Endothelial cell of umbilical vein (primary cell): ENCODE measurements at regions not wholly inside any gene's neighbourhood (a gene's known extent, or its start where the extent isn't known, plus 50 kb on each side); places are given as distances from the start of the nearest gene placed in this dataset.

Experiments used
- BruUV-seq: library from RNA; stranded (reverse); fragments of 400-500 nt; replicated peaks from 2 replicates; lab custom pipeline; 2021; lab: Mats Ljungman, UMichigan
- CTCF ChIA-PET: fragments of 300-600, 350-600 bp; sonication (Branson Sonifier 250); formaldehyde crosslinking; loops from one replicate; lab custom pipeline; 2021; ENCODE audit warnings: antibody characterized with exemption, inconsistent platforms; lab: Charles Lee
- POLR2A ChIA-PET: fragments of 300-600, 350-600 bp; sonication (Branson Sonifier 250); formaldehyde crosslinking; loops from one replicate; lab custom pipeline; 2021; ENCODE audit warnings: antibody characterized with exemption, inconsistent platforms; lab: Charles Lee
- DNase-seq: peaks from one replicate; pipeline ENCODE4 v3.0.0-alpha.2; 2011; ENCODE audit warnings: low read depth, low spot score
- FAIRE-seq: peaks from 2 replicates; lab custom pipeline; 2011; peaks lifted over from hg19 to GRCh38; lab: Jason Lieb, UNC
- H2AFZ ChIP-seq: 2 replicates; pipeline ENCODE4 v1.6.0; 2012; ENCODE audit warnings: low read depth, low read length, control low read depth, inconsistent platforms
- H3K27ac ChIP-seq: 2 replicates; pipeline ENCODE4 v1.5.1; 2011; ENCODE audit warnings: low read depth, mild to moderate bottlenecking, control low read depth, low read length, moderate library complexity; ENCODE audit not compliant: insufficient read depth
- H3K27me3 ChIP-seq, 2 experiments: 2 replicates each; pipeline versions ENCODE4 v1.6.0 to v1.6.1; 2011; ENCODE audit warnings: low read length in 2 of 2, mixed read lengths in 1 of 2; ENCODE audit not compliant: control insufficient read depth in 2 of 2, insufficient read depth in 2 of 2
- H3K36me3 ChIP-seq, 2 experiments: 2 replicates in 1 of 2; 3 replicates in 1 of 2; pipeline ENCODE4 v1.5.1; 2011; ENCODE audit warnings: low read length in 2 of 2, mild to moderate bottlenecking in 1 of 2, moderate library complexity in 1 of 2; ENCODE audit not compliant: control insufficient read depth in 2 of 2, insufficient read depth in 2 of 2; ENCODE audit errors: extremely low read depth in 1 of 2
- H3K4me1 ChIP-seq: 3 replicates; pipeline ENCODE4 v1.5.1; 2011; ENCODE audit warnings: mild to moderate bottlenecking, low read length; ENCODE audit not compliant: control insufficient read depth, insufficient read depth; ENCODE audit errors: extremely low read depth
- H3K4me2 ChIP-seq: 2 replicates; pipeline ENCODE4 v1.6.1; 2011; ENCODE audit warnings: low read length, control low read depth, mixed read lengths; ENCODE audit not compliant: insufficient read depth
- H3K4me3 ChIP-seq, 3 experiments: fragments of 200-600 bp in 1 of 3; sonication (generic), shearing (Covaris generic) in 1 of 3; replicated peaks in 1 of 3; 2 replicates each; pipeline ENCODE4 v1.5.1; 2011 to 2016; ENCODE audit warnings: control low read depth in 3 of 3, low read length in 3 of 3, mild to moderate bottlenecking in 2 of 3, inconsistent platforms in 1 of 3, low read depth in 1 of 3, moderate library complexity in 1 of 3; ENCODE audit not compliant: insufficient read depth in 1 of 3
- H3K79me2 ChIP-seq: 2 replicates; pipeline ENCODE4 v1.6.0; 2012; ENCODE audit warnings: low read length, inconsistent platforms; ENCODE audit not compliant: control insufficient read depth, insufficient read depth
- H3K9ac ChIP-seq: replicated peaks from 2 replicates; pipeline ENCODE3; 2011; ENCODE audit warnings: low read length, control low read depth; ENCODE audit not compliant: insufficient read depth; ENCODE audit errors: extremely low read depth
- H3K9me1 ChIP-seq: replicated peaks from 3 replicates; pipeline ENCODE4 v1.6.0; 2011; ENCODE audit warnings: mild to moderate bottlenecking, low read length; ENCODE audit not compliant: control insufficient read depth, insufficient read depth; ENCODE audit errors: extremely low read depth
- H3K9me3 ChIP-seq: replicated peaks from 2 replicates; pipeline ENCODE4 v1.5.1; 2012; ENCODE audit warnings: low read length, inconsistent platforms; ENCODE audit not compliant: control insufficient read depth, insufficient read depth
- H4K20me1 ChIP-seq: replicated peaks from 2 replicates; pipeline ENCODE3; 2011; ENCODE audit warnings: mild to moderate bottlenecking, low read length; ENCODE audit not compliant: control insufficient read depth, insufficient read depth; ENCODE audit errors: extremely low read depth
- CTCF ChIP-seq, 2 donors: IDR thresholded peaks; 1 replicate in 1 of 2; 2 replicates in 1 of 2; pipeline ENCODE4 v1.5.1; 2011; ENCODE audit warnings: low read length in 2 of 2, mild to moderate bottlenecking in 2 of 2, moderate library complexity in 2 of 2, control low read depth in 1 of 2, inconsistent platforms in 1 of 2, low read depth in 1 of 2; ENCODE audit not compliant: insufficient read depth in 1 of 2; ENCODE audit errors: extremely low read depth in 1 of 2
- EZH2 ChIP-seq: IDR thresholded peaks from 2 replicates; pipeline ENCODE4 v1.6.1; 2012; ENCODE audit warnings: borderline replicate concordance, low read depth, mild to moderate bottlenecking, moderate library complexity, low read length, inconsistent platforms; ENCODE audit not compliant: severe bottlenecking
- JUN ChIP-seq: IDR thresholded peaks from 2 replicates; pipeline ENCODE4 v1.6.1; 2011; ENCODE audit warnings: borderline replicate concordance, low read depth; ENCODE audit not compliant: insufficient read length, insufficient read depth
- MYC ChIP-seq: IDR thresholded peaks from one replicate; pipeline ENCODE4 v1.6.1; 2011; ENCODE audit warnings: mild to moderate bottlenecking, low read depth, low read length
- POLR2A ChIP-seq: IDR thresholded peaks from 2 replicates; pipeline ENCODE4 v1.6.1; 2012; ENCODE audit warnings: low read depth, mild to moderate bottlenecking, control low read depth, low read length
- POLR2AphosphoS5 ChIP-seq: IDR thresholded peaks from 2 replicates; pipeline ENCODE4 v1.6.1; 2012; ENCODE audit warnings: low read depth, mild to moderate bottlenecking, control low read depth, low read length, moderate library complexity; ENCODE audit not compliant: insufficient read depth
- dilution Hi-C: fragments of 300-500 bp; cut with MboI; formaldehyde crosslinking; loops from one replicate; pipeline ENCODE4 v1.15.0; 2019; ENCODE audit warnings: low sequenced_read_pairs; ENCODE audit not compliant: extremely low pct_ligation_motif_present
- intact Hi-C: fragments of 100-400 bp; cut with micrococcal nuclease; formaldehyde crosslinking; loops from one replicate; pipeline ENCODE4 v1.10.0; 2022
- TF ChIP-seq, protein P1 (sequence below): IDR thresholded peaks from 2 replicates; pipeline ENCODE4 v1.6.1; 2011; ENCODE audit not compliant: insufficient read depth, insufficient read length

DNA sequence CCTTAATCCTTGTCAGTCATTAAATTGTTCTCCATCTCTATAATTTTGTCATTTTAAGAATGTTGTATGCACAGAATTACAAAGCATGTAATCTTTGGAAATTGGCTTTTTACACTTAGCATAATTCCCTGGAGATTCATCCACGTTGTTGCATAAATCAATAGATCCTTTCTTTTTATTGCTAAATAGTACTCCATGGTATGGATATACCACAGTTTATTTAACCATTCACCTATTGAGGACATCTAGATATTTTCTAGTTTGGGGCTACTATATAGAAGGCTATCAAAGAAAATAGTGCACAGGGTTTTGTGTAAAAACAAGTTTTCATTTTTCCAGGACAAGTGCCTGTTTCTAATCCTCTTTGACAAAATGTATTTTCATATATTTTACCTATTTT lies 523.6 kb upstream of the KLF12 start:
- Histone ChIP-seq H3K4me2 (no peak overlapping the region), H2AFZ (no peak overlapping the region), H3K27ac (no peak overlapping the region), H4K20me1 (no peaks in the 10 kb centered on the region), H3K9ac (no peak overlapping the region), H3K4me3 (no peak overlapping the region), H3K9me1 (no peaks in the 10 kb centered on the region), H3K4me1 (no peaks in the 10 kb centered on the region), H3K36me3 (no peaks in the 10 kb centered on the region), H3K9me3 (no peaks in the 10 kb centered on the region), H3K79me2 (no peaks in the 10 kb centered on the region), H3K27me3 (no peaks in the 10 kb centered on the region)
- TF ChIP-seq, protein P1, sequence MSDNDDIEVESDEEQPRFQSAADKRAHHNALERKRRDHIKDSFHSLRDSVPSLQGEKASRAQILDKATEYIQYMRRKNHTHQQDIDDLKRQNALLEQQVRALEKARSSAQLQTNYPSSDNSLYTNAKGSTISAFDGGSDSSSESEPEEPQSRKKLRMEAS = no peak
- TF ChIP-seq POLR2A = no peak
- no peak for TF ChIP-seq EZH2
- TF ChIP-seq JUN = no peak
- TF ChIP-seq POLR2AphosphoS5 = no peak
- TF ChIP-seq MYC = no peak
- TF ChIP-seq CTCF (IDR thresholded peaks at IDR 0.05; ENCODE audit: extremely low read depth in 1 of 2, insufficient read depth in 1 of 2, low read depth in 1 of 2, low read length in 2 of 2) = no peak
- CTCF ChIA-PET = no interaction called here
- DNase-seq (no peak), FAIRE-seq (no peak)
- no TSS peak for BruUV-seq
- dilution Hi-C loops = no loop called here
- POLR2A ChIA-PET = no interaction called here
- intact Hi-C loops = no loop called here
